ENCODE measurements at regions not wholly inside any gene's neighbourhood (a gene's known extent, or its start where the extent isn't known, plus 50 kb on each side); places are given as distances from the start of the nearest gene placed in this dataset.
"Not testable (repeated sequence)": the region's sequence is repeated elsewhere in the genome, so short reads cannot be mapped to it uniquely, and the experiment has no call there.

DNA sequence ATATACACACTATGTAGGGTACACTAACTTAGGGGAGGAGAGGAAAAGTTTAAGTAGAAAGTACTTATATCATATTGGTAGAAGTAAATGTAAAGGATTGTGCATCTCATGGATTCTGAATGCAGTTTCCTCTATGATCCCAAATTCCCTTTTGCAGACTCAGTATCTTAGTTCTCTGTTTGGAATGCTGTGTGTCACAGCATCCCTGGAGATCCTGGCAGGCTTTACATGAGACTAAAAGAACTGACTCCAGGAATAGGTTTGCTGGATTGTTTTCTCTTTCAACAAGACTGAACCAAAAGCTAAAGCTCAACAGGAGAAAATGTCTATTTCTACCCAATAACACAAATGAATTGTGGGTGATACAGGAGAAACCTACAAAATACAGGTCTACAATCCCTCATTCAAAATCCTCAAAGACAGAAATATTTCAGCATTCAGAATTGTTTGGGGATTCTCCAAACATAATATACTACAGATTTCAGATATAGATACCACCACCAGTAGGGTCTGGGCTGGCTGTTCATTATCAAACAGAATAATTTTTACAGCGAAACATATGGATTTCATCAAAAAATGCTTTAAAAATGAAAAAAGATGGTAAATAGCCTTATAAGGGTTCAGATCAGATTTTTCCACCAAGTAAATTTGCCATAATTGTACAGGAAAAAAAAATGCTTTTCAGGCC is 324.7 kb upstream of the GRAMD2B start:
- DNase-seq = no peak

DNA sequence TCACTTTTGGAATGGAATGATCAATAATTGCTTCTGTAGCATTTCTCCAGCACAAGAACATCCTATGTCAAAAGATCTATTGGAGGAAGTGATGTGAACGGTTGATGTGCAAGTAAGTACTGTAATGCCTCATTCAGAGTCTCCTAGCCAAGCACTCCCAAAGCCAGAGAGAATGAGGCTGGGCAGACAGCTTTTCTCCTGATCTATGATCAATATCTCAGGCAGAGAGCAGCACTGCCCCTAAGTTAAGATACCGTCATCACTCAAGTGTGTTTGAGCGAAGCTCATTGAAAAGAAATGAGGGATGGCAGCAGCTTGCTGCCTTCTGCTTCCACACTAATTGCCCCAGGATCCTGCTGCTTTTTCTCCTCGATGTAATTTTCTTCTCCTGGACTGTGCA is 324.1 kb upstream of the GRAMD2B start:
- DNase-seq = no peak

DNA sequence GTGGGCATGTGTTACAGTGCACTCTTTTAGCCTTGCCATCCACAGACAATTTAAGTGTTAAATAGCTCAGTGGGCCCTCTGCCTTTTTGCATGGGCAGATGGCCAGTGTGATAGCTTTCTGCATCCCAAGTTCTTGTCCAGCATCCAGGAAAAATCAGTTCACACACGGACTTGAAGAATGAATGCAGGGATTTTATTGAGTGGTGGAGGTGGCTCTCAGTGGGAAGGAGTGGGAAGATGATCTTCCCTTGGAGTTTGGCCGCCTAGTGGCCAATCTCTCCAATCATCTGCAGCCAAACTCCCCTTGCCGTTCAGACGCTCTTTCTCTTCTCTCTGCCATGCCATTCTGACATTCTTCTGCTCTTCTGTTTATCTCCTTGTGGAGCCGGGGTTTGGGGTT is 322.4 kb upstream of the GRAMD2B start:
- DNase-seq = no peak

DNA sequence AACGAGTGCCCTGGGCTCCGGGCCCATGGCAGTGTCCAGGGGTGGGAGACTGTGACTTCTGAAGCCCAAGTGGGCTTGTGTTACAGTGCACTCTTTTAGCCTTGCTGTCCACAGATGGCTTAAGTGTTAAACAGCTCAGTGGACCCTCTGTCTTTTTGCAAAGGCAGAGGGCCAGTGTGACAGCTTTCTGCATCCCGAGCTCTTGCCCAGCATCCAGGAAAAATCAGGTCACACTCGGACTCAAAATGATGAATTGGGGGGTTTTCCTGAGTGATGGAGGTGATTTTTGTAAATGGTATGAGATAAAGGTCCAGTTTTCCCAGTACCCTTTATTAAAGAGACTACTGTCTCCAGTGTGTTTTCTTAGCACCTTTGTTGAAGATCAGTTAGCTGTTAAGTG is 321.3 kb upstream of the GRAMD2B start:
- DNase-seq = no peak

DNA sequence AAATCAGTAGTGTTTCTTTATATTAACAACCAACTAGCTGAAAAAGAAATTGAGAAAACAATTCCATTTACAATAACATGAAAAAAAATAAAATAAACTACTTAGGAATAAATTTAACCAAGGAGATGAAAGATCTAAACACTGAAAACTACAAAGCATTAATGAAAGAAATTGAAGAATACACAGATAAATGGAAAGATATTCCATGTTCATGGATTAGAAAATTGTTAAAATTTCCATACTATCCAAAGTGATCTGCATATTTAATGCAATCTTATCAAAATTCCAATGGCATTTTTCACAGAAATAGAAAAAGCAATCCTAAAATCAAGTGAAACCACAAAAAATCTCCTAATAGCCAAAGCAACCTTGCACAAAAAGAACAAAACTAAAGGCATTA is 320.2 kb upstream of the GRAMD2B start:
- no peak for DNase-seq

DNA sequence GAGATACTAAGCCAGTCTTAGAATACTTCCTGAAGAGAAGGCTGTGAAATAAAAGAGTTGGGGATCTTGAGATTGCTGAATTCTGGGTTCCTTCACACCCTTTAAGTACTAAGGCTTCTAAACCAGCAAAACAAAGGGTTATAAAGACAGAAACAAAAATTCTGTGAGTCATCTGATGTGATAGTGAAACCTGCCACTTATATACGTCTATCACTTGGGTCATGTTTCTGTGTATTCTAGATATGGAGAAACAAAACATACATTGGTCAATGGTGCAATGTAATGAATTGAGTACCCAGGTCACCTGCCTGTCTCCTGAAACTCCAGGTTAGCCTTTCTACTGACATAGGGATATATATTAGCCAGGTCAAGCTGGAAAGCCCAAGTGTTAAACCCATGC is 319.3 kb upstream of the GRAMD2B start:
- DNase-seq = no peak

DNA sequence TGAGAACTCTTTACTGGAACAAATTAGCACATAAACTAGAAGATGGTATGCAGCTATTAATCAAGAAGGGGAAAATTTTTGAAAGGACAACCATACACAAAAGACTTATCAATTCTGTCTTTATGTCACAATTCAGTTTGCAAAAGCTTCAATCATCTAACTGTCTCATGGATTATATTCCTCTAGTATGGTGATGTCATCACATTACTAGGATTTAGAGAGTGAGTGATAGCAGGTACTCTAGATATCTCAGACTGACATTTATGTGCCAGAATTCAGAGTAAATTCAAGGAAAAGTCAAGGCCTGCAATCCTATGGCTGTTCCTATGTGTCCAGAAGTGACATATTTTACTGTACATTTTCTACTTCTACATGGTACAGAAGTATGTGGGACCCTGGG is 318.9 kb upstream of the GRAMD2B start:
- DNase-seq = no peak

DNA sequence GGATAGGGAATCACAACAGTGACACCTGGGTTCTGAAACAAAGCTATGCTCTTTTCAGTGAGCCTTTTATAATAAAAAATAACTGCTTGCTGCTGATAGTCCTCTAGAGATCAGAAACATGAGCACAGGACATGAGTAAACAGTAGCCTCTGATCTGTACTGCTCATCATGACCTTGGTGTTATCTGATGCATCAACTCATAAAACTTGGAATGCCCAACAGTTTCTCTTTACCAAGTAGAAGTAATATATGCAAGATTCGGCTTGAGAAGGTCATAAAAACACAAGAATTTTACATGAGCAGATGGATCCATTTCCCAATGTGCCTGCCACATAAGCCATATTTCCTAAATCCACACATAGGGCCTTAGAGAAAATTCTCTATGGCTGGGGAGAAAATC is 318.3 kb upstream of the GRAMD2B start:
- no peak for DNase-seq

DNA sequence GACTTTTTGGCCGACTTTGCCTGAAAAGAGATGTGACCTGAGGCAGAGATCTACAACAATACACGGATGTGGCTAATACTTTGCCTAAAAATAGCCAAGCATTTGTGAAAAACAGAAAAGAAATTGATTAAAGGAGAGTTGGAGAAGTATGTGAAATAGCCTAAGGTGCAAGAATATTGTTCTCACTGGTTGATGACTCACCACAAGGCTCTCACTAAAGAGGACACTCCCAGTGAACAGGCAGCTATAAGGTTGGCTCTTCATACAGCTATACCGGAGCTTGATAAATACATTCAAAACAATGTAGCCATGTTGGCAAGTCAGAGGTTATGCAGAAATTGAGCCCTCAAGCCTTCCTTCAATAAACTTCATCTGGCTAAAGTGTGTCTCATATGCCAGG is 317.2 kb upstream of the GRAMD2B start:
- DNase-seq = no peak

DNA sequence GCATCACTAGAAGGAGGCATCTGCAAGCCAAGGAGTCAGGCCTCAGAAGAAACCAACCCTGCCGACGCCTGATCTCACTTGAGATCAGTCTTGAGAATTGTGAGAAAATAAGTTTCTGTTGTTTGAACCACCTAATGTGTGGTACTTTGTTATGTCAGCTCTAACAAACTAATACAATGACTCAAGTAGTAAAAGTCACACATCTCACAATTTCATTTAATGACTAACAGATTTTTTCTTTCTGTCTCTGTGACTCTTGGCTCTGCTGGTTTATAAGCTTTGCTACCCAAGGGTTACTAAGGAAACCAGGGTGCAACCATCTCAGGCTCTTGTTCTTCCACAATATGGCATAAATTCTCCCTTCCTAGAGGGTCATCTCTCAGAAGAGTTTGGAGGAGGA is 315.8 kb upstream of the GRAMD2B start:
- no peak for DNase-seq

DNA sequence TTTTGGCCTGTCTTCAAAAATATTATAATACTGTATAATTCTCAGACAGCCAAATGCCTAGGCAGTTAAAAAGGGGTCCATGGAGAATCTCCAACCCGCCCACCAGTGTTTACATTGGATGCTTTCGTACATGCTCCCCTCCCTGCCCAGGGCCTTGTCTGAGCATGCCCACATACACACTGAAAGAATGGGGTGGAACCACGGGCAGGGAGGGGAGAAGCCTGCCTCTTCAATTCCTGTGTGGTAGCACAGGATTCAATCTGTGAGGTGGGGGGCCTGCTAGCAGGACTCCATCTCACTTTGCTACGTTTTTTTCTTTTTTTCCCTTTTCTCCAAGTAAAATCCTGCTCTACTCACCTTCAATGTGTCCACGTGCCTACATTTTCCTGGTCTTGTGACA is 314.7 kb upstream of the GRAMD2B start:
- no peak for DNase-seq

DNA sequence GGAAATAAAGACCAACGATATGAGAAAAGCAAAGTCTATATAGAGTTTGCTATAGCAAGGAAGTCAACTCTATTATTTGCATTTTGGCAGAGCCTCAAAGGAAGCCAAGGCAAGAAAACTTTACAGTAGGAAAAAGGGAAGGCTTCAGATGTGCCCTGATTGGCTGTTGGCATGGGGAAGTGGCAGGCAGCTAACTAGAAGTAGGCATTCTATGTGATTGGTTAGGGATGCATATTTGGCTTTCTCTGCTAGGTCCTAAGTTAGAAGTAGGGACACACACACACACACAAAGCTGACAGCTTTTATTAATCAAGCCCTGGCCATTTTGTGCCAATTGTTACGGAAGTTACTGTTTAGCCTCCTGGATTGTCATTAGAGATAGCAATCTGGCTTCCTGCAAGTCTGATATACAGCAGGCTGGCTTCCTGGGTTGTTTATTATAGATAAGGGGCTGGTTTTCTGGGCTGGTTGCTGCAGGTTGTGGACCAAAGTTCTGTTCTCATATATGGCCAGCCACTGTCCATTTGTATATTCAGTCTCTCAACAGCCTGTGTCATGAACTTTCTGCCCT is 308.1 kb upstream of the GRAMD2B start:
- no peak for DNase-seq

DNA sequence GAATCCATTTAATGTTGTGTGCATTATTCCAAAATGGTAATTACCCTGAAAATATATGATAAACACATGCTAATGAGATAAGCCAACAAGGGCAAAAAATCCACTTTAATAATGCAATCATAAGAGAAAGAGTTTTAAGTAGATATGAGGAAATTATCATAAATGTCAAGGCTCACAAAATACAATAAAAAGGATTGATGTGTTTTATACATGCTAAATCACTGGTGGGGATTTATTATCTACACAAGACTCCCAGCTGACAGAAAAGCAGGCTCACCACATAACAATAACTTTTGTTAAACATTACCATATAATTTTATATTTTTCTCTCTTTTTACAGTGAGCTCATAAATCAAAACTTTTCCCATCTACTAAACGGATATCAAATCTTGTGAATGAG is 306.2 kb upstream of the GRAMD2B start:
- DNase-seq = no peak

DNA sequence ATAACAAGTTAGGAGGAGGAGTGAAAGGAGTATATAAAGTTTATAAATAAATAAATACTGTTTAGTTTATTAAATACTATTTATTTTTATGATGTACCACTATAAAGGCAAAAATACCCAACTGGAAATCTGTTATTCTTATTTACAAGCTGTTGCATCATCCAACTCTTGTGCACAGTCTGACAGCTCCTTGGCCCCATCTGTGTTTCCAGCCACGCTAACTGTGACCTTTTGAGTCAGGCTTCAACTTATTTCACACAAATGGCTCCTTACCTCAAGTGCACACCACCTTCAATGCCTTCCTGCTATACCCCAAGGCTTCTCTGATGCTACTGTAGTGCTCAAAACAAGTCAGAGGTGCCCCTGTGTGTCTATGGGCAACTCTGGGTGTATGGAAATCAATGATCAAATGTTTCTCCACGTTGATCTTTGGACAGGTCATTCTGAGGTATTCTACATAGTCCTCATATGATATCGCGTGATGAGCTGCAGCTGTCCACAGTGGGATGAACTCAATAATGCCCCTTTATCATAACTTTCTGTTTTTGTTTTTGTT is 303.2 kb upstream of the GRAMD2B start:
- DNase-seq = no peak

DNA sequence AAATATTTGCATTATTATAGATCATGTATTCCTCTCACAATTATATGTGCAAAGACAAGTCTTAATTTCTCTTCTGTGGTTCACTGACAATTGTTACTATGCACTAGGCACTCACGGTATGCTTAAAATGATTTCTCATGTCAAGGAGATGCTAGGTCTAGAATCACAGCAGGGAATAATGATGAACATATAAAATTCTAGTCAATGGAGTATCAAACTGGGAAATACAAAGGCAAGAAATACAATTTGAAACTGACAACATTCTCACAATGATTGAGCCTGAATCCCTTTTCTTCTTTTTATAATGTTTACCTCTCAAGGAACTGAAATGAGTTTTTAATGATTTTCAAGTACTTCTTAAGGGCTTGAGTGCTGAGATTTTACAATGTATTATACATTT is 302.3 kb upstream of the GRAMD2B start:
- no peak for DNase-seq

DNA sequence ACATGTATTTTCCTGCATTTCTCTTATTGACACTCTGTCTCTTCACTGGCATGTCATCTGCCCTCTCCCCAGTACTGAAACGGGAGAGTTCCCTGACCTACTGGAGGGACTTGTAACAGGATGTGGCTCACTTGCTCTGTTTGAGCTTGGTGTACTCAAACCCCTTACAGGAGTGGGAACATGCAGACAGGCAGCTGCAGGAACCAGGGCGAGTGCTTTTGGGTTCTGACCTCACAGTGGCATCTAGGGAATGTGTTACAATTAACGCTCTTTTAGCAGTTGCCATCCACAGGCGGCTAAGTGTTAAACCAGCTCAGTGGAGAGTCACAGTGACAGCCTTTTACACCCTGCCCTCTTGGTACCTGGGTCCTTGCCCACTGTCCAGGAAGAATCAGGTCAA is 300.3 kb upstream of the GRAMD2B start:
- peak; percentile 28 to 71 for DNase-seq

DNA sequence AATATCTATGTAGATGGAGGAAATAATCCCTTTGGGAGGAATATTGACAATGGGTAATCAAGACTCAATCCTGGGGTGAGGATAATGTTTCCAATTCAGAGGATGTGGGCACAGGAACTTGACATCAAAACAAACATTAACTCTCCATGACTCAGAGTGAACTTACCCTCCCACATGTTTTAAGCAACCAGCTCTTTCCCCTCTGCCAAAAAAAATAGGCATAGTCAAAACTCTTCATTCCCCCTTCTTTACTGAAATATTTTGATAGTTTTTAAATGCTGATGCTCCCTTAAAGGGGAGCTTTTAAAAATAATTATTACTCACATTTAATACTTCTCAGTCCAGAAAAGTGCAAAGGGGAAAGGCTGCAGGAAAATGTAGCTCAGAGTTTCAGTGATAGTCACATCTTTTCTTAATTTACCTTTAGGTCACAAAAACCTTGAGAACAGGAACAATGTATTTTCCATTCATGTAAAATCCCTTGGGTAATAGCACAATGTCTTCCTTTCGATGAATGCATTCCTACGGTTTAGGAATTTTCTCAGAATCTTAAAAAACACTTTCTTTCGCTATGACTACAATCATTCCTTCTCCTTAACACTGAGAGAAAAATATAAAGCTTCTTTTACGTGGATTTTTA is 298.4 kb upstream of the GRAMD2B start:
- DNase-seq = no peak

DNA sequence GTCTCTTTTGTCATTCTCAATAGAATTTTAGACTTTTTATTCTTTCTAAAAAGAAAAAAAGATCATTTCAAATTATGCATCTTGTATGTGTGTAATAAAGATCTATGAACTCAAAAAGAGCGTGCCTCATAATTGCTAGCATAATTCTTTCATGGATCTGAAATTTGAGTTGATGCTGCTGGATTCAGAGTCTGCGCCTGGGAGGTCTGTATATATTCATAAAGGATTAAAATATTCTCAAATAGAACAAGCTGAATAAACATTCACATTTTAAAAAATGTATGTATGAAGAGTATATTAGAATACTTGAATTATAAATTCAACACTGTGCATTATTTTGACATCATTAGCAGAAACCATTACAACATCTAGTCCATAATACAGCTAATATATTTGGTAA is 297.8 kb upstream of the GRAMD2B start:
- DNase-seq = no peak

DNA sequence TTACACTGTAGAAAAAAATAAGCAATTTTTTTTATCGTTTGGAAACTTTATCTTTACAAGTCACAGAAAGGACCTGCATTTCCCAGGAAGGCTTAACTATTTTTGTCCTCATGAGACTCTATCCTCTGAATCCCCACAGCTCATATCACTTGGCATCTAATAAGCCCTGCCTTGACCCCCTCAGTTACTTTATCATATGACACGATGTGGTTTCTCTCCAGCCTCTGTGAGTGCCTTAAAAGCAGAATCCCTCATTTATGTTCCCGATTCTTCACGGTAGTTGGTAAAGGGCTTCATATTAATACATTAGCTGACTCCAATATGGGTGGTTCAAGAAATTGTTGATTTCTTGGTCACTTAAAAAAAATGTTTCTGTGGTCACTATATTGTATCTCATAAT is 296.6 kb upstream of the GRAMD2B start:
- DNase-seq = no peak

DNA sequence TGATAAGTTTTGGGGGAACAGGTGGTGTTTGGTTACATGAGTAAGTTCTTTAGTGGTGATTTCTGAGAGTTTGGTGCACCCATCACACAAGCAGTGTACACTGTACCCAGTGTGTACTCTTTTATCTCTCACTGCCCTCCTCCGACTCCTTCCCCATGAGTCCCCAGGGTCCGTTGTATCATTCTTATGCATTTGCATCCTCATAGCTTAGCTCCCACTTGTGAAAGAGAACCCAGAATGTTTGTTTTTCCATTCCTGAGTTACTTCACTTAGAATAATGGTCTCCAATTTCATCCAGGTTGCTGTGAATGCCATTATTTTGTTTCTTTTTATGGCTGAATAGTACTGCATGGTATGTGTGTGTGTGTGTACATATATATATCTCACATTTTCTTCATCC is 295.8 kb upstream of the GRAMD2B start:
- DNase-seq = not testable (repeated sequence)

DNA sequence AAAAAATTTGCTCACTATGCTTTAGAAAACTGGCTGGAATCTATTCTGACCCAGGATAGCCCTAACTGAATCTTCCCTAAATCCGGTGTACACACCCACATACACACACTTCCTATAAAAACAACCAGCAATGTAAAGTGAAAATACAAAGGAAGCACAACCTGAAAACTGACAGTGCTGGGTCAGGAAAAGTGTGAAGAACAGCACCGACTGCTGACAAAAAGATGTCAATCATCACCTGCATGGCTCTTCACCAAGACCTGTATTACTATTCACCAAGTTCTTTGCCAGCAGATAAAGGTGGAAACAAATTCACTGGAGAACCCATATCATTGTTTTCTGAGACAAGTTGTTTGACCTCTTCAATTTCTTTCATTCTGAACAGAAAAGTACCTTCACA is 293.8 kb upstream of the GRAMD2B start:
- no peak for DNase-seq

DNA sequence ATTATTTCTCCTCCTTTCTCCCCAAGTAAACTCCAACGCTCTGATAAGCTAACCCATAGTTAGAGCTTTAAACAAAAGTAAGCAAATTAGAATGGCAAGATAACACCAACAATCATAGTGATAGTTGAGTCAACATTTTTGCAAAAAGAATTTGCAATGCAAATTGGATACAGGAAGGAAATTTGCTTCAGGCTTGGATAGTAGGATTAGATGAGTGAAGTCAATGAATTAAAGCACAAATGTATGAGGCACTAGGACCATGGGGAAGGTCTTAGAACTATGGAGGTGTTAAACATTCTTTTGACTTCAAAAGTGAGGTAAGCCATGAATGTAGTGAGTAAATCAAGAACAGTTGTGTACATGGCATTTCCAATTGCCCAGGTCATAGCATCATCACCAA is 289.8 kb upstream of the GRAMD2B start:
- no peak for DNase-seq

DNA sequence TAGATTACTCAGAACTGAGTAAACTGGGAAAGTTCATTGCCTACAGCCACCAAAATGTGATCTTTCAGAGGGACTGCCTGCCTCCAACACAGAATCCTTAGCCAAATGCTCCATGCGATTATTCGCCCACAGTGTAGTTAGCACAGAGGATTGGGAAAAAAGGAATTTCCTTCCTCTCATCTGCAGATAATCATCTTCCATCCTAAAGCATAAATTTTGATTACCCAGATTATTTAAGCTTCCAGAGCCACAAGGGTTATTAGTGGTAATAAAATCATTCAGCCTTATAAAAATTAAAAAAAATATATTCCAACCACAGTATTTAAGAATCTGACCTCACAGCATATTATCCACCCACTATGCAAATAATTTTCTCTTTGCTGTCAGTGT is 285.3 kb upstream of the GRAMD2B start:
- DNase-seq = no peak

DNA sequence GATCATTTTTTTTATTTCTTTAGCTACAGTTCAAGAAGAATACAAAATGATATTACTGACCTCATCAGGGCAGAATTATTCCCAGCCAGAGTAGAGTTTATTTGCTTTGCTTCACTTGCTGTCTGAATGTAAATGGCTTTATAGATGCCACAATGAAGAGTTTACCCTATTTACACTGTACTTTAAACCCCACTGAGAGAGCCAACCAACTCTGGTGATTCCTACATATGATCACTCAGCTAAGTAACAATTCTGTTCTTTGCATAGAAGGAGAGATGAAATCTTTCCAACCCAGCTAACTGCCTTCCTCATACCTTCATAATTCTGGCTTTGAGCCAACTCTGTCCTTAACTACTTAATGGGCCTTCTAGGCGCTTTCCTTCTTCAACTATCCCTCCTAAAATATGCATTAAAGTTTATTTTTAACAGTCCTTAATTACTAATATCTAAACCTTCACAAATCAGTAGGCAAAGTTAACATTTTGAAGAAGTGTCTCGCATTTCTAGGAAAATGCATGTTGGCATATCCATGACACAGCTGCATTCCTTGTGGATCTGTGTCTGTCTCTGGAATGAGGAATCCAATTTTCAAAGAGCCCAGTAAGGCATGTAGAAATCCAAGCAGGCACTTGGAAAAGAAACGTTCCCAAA is 284.8 kb upstream of the GRAMD2B start:
- DNase-seq = no peak
